NB4 (cell line): ENCODE measurements at regions not wholly inside any gene's neighbourhood (a gene's known extent, or its start where the extent isn't known, plus 50 kb on each side); places are given as distances from the start of the nearest gene placed in this dataset.

ENCODE experiments used
- CTCF ChIP-seq: IDR thresholded peaks from one replicate; pipeline ENCODE4 v1.5.1; 2012; ENCODE audit warnings: low read depth, low read length
- MAX ChIP-seq: IDR thresholded peaks from 2 replicates; pipeline ENCODE4 v1.6.1; 2011; ENCODE audit warnings: low read depth, low read length
- MYC ChIP-seq: IDR thresholded peaks from 2 replicates; pipeline ENCODE4 v1.6.1; 2011; ENCODE audit warnings: low read depth, low read length
- POLR2A ChIP-seq: IDR thresholded peaks from 2 replicates; pipeline ENCODE4 v1.6.1; 2011; ENCODE audit warnings: mild to moderate bottlenecking; ENCODE audit not compliant: insufficient read length; ENCODE audit errors: extremely low read depth

DNA sequence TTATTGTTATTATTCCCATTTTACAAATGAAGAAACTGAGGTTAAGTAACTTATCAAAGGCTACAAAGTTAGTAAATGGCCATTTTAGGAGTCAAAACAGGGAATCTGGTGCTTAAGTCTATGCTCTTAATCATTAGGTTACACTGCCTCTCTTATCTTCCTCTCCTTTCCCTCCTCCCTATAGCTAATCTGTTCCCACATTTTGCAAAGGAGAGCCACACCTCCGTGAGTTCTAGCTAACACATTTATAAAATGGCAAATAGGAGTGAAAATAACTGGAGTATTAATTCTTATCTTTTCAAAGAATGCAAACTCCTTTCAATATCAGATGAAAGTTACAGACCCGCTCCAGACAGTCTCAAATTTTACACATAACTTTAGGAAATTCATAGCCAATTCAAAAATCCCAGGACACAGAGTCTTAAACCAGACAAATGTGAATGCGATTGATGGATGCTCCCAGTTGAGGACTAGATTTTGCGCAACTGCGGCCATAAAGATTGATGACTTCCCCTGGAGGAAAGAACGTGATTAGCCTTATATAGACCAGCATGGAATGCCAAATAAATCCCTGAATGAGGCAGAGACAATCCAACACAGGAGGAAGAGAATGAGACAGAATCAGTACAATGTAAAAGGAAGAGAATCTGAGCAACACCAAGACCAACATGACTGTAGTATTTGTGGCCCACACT is 225.0 kb upstream of the ARID2 start:
- no peak for TF ChIP-seq POLR2A
- no peak for TF ChIP-seq CTCF
- no peak for TF ChIP-seq MYC
- no peak for TF ChIP-seq MAX
